ENCODE measurements at regions not wholly inside any gene's neighbourhood (a gene's known extent, or its start where the extent isn't known, plus 50 kb on each side); places are given as distances from the start of the nearest gene placed in this dataset.
"Not testable (repeated sequence)": the region's sequence is repeated elsewhere in the genome, so short reads cannot be mapped to it uniquely, and the experiment has no call there.

DNA sequence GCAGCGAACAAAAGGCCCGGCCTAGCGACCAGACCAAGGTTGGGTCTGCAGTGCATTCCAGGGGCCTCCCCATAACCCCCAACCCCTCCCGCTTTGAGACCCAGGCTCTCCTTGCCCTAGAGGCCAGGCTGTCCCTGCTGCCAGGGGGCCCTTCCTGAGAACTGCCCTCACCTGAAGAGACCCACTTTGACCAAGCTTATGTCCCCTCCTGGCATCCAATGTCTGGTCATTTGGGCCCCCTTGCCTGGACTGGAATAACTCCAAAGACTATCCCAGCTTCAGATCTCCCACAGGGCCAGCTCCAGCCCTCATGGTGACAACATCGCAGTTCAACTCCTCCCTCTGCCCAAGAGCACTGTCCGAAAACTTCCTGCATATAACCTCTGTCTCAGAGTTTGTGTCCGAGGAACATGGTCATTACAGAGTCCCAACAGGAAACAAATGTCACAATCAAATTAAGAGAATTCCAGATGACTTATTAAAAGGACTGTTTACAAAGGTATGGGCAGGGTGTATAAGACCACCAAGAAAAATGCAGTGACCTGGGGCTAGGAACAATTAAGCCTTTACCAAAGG lies 125.0 kb downstream of the BANF2 start:
- ATAC-seq (no peak), DNase-seq (no peak)
- no peaks in the 10 kb centered on the region for H3K27me3 Mint-ChIP-seq
- no peak overlapping the region for H3K4me3 Mint-ChIP-seq
- peaks cover 16% of the 10 kb centered on the region for H3K4me1 Mint-ChIP-seq
- H3K27ac Mint-ChIP-seq = peak overlapping the region in 1 of 2 donors; percentile 8
- peaks cover 3 to 10% of the 10 kb centered on the region in 2 donors for H3K9me3 Mint-ChIP-seq

DNA sequence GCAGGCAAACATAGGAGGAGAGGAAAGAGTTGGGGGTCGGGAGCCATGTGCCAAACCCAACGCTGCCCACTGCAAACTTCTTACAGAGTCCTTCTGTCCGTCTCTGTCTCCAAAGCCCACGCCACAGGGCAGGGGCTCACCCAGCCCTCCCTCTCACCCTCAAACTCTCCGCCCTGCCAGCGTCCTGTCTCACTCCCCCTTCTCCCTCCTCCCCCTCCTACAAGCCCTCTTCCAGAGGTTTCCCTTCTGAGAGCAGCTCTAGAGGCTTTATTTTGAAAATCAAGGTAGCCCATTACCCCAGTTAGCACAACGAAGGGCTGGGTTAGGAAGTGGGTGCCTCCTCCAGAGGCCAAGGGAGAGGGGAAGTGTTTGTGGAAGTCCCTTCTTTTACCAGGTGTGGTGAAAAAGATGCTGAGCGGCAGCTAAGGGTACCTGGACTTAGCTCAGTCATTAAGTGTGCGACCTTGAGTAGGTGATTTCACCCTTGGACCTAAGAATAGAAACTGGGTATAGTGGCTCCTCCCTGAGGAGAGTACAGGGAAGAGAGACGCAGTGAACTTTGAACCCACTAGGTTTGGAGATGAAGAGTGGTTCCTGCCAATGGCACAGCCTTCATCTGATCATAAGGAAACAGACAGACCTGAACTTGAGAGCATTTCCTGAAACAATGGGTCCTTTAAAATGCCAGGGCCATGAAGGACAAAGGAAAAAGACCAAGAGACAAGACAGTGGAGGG lies 123.8 kb downstream of the BANF2 start:
- DNase-seq (no peak), ATAC-seq (no peak)
- Mint-ChIP-seq H3K4me3 (no peak overlapping the region), H3K4me1 (peaks cover 16% of the 10 kb centered on the region), H3K27me3 (no peaks in the 10 kb centered on the region), H3K27ac (no peak overlapping the region), H3K9me3 (peaks cover 10 to 20% of the 10 kb centered on the region in 2 donors)

- Mint-ChIP-seq H3K27ac (no peak overlapping the region), H3K4me1 (peaks cover 16% of the 10 kb centered on the region), H3K27me3 (no peaks in the 10 kb centered on the region), H3K4me3 (no peak overlapping the region), H3K9me3 (peaks cover 10 to 20% of the 10 kb centered on the region in 2 donors)
- DNase-seq (no peak), ATAC-seq (no peak)
These were observed 123.0 kb downstream of the BANF2 start for GRCh38 chr20:17822540-17823408.

DNA sequence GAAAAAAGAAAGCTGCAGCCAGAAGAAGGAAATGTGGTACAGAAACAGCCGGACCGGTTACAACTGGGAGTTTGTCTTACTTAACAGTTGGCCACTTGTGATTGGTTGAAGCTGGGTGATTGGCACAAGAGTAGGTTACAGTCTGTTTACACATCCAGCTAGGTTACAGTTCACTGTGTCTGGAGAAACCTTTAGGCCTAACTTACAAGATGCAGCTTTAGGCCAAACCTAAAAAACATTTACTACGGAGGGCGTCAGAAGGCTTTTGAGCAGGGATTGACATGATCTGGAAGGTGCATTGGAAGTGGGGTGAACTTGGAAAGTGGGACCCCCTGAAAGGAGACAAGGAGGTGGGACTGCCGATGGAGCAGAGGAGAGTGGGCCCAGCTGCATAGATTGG lies 122.3 kb downstream of the BANF2 start:
- ATAC-seq (no peak), DNase-seq (no peak)
- peaks cover 10 to 20% of the 10 kb centered on the region in 2 donors for H3K9me3 Mint-ChIP-seq
- peaks cover 16% of the 10 kb centered on the region for H3K4me1 Mint-ChIP-seq
- no peak overlapping the region for H3K4me3 Mint-ChIP-seq
- H3K27ac Mint-ChIP-seq = peak overlapping the region in 1 of 2 donors; percentile 36
- H3K27me3 Mint-ChIP-seq = no peaks in the 10 kb centered on the region

GRCh38 chr20:17821606-17822005 lies 121.8 kb downstream of the BANF2 start:
- not testable (repeated sequence) for ATAC-seq, H3K27me3 Mint-ChIP-seq, DNase-seq, H3K4me3 Mint-ChIP-seq
- peaks cover 10 to 20% of the 10 kb centered on the region in 2 donors for H3K9me3 Mint-ChIP-seq
- peaks cover 14% of the 10 kb centered on the region for H3K4me1 Mint-ChIP-seq
- peak overlapping the region in 1 of 2 donors; percentile 36 for H3K27ac Mint-ChIP-seq

- DNase-seq (no peak), ATAC-seq (no peak)
- peaks cover 10 to 20% of the 10 kb centered on the region in 2 donors for H3K9me3 Mint-ChIP-seq
- H3K27ac Mint-ChIP-seq = no peak overlapping the region
- H3K4me3 Mint-ChIP-seq = no peak overlapping the region
- H3K4me1 Mint-ChIP-seq = no peaks in the 10 kb centered on the region
- no peaks in the 10 kb centered on the region for H3K27me3 Mint-ChIP-seq
These were observed 119.8 kb downstream of the BANF2 start for GRCh38 chr20:17819395-17820093.

DNA sequence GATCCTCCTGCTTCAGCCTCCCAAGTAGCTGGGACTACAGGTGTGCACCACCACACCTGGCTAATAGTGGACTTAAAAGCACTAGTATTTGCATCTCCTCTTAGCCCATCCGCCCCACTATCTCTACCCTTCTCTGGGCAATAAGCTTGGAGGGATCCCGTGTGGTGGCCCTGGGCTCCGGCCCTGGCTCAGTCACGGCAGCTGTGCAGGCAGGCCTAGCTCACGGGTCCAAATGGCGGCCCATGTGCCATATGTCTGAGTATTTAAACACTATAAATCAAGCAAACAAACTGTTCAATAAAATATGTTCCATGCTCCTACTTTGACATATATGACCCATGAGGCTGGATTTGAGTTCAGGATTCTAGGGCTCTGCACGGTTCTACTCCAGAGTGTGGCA lies 118.4 kb downstream of the BANF2 start:
- H3K4me1 Mint-ChIP-seq = no peaks in the 10 kb centered on the region
- DNase-seq (no peak), ATAC-seq (no peak)
- no peaks in the 10 kb centered on the region for H3K27me3 Mint-ChIP-seq
- peaks cover 10 to 20% of the 10 kb centered on the region in 2 donors for H3K9me3 Mint-ChIP-seq
- no peak overlapping the region for H3K27ac Mint-ChIP-seq
- H3K4me3 Mint-ChIP-seq = no peak overlapping the region

DNA sequence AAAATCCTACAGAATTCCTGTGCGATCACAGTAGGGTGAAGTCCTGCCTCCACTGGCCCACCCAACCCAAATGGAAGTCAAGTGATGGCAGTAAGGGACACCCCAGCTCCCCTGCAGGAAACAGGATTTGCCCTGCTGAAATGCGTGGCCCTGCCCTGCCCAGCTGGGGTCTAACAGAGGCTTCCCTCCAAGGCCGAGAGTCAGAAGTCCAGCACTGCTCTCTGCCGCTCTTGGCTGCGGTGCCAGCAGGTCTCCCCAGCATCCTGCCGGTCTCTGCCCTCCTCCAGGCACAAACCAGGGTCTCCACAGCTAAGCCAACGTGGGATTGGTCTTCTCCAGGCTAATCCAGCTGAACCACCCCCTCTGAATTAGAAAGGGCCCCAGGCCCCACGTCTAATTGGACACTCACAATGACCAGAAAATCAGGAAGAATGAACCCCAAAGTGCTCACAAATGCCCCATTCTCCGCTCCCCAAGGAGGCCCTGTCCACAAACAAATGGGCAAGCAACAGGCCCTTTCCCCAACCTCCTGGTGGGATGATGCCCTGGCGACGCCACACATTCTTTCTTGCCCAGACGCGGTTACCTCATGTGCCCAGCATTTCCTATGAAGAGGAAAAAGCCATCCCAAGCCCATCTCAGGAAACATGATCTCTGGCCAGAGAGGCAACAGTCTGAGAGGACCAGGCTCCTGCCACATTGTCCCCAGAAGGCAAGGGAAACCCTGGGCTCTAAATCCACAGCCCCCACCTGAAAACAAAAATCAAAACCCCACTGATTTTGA lies 117.2 kb downstream of the BANF2 start:
- H3K27ac Mint-ChIP-seq = peak overlapping the region in 1 of 2 donors; percentile 82
- no peak for DNase-seq
- no peak for ATAC-seq
- H3K4me1 Mint-ChIP-seq = no peaks in the 10 kb centered on the region
- no peaks in the 10 kb centered on the region for H3K27me3 Mint-ChIP-seq
- H3K9me3 Mint-ChIP-seq = peaks cover 10 to 20% of the 10 kb centered on the region in 2 donors
- H3K4me3 Mint-ChIP-seq = no peak overlapping the region

- H3K27me3 Mint-ChIP-seq = no peaks in the 10 kb centered on the region
- H3K4me1 Mint-ChIP-seq = no peaks in the 10 kb centered on the region
- DNase-seq (no peak), ATAC-seq (no peak)
- no peaks in the 10 kb centered on the region for H3K9me3 Mint-ChIP-seq
- no peak overlapping the region for H3K4me3 Mint-ChIP-seq
- no peak overlapping the region for H3K27ac Mint-ChIP-seq
These were observed 111.8 kb downstream of the BANF2 start for GRCh38 chr20:17811628-17811965.

GRCh38 chr20:17810847-17811627 lies 111.3 kb downstream of the BANF2 start:
- ATAC-seq = no peak
- H3K9me3 Mint-ChIP-seq = no peaks in the 10 kb centered on the region
- no peaks in the 10 kb centered on the region for H3K4me1 Mint-ChIP-seq
- H3K4me3 Mint-ChIP-seq = no peak overlapping the region
- no peaks in the 10 kb centered on the region for H3K27me3 Mint-ChIP-seq
- no peak for DNase-seq
- H3K27ac Mint-ChIP-seq = no peak overlapping the region

DNA sequence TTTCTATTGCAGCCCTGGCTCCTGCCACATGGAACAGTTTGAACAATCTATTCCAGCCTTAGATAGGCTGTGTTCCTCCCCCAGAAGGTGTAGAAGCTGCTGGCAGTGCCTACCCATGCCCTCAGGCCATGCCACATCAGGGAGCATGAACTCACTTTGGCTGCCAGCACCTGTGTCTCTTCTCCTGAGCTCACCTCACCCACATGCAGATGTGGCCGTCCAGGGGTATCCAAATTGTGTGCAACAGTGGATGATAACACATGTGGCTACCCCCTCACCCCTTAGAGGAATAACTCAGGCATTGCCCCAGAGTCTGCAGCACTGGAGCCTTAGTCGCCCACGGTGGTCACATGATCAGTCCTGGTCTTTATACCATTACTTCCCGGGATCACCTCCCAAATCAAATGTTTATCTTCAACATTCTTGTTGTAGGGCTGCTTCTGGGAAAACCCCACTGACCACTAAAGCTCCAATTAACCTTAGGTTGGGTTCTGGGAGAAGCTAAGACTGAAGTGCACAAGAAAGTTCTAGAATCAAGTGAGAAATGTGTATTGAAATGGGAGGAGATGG lies 110.4 kb downstream of the BANF2 start:
- Mint-ChIP-seq H3K4me1 (no peaks in the 10 kb centered on the region), H3K27me3 (no peaks in the 10 kb centered on the region), H3K9me3 (no peaks in the 10 kb centered on the region), H3K4me3 (no peak overlapping the region), H3K27ac (no peak overlapping the region)
- DNase-seq (no peak), ATAC-seq (no peak)

GRCh38 chr20:17809362-17810061 lies 109.7 kb downstream of the BANF2 start:
- H3K9me3 Mint-ChIP-seq = no peaks in the 10 kb centered on the region
- no peak for DNase-seq
- no peak overlapping the region for H3K4me3 Mint-ChIP-seq
- ATAC-seq = no peak
- H3K4me1 Mint-ChIP-seq = no peaks in the 10 kb centered on the region
- peaks cover under 1% of the 10 kb centered on the region for H3K27me3 Mint-ChIP-seq
- no peak overlapping the region for H3K27ac Mint-ChIP-seq

DNA sequence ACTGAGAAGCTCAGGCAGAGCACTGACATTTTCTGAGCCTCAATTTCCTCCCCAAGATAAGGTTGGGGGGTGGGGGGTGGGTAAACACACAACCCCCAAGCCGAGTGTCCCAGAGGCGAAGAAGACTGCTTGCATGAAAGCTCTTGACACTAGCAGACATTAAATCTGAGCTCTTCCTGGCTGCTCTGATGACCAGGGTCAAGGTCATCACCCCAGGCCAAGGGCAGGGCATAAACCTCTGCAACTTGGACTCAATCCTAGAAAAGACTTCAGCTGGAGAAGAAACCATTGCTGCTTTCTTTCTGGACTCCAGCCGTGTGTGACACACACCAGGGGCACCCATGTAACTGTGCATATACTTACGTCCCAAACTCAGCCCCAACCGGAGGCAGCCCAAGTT lies 109.0 kb downstream of the BANF2 start:
- Mint-ChIP-seq H3K27ac (no peak overlapping the region), H3K27me3 (peaks cover 7% of the 10 kb centered on the region), H3K4me3 (no peak overlapping the region), H3K4me1 (no peaks in the 10 kb centered on the region), H3K9me3 (no peaks in the 10 kb centered on the region)
- ATAC-seq = no peak
- no peak for DNase-seq
